ENCODE measurements at regions not wholly inside any gene's neighbourhood (a gene's known extent, or its start where the extent isn't known, plus 50 kb on each side); places are given as distances from the start of the nearest gene placed in this dataset.

GRCh38 chr7:18212308-18212707, 184.7 kb upstream of the PRPS1L1 start:
- no peak for DNase-seq
- 28 to 38% (median 29%) methylated on average over 3 of the region's 3 CpGs for WGBS, 3 donors
- Histone ChIP-seq H3K4me1 (ENCODE audit: insufficient read depth) (no peaks in the 10 kb centered on the region), H3K36me3 (no peaks in the 10 kb centered on the region), H3K9me3 (no peaks in the 10 kb centered on the region), H3K27me3 (no peaks in the 10 kb centered on the region), H3K27ac (no peak overlapping the region), H3K4me3 (no peak overlapping the region)
- no peak for TF ChIP-seq CTCF (IDR thresholded peaks at IDR 0.05)
- no peak for TF ChIP-seq EP300 (IDR thresholded peaks at IDR 0.05)
- no peak for TF ChIP-seq POLR2A (IDR thresholded peaks at IDR 0.05)
- intact Hi-C loops (cut with DNase I): no loop called here

GRCh38 chr7:18212758-18213157, 185.1 kb upstream of the PRPS1L1 start:
- TF ChIP-seq CTCF (IDR thresholded peaks at IDR 0.05): no peak
- TF ChIP-seq EP300 (IDR thresholded peaks at IDR 0.05): no peak
- no peak for TF ChIP-seq POLR2A (IDR thresholded peaks at IDR 0.05)
- Histone ChIP-seq H3K9me3 (no peaks in the 10 kb centered on the region), H3K4me1 (ENCODE audit: insufficient read depth) (no peaks in the 10 kb centered on the region), H3K27ac (no peak overlapping the region), H3K36me3 (no peaks in the 10 kb centered on the region), H3K27me3 (no peaks in the 10 kb centered on the region), H3K4me3 (no peak overlapping the region)
- 0 to 7% (median 6%) methylated on average over 1 of the region's 1 CpG for WGBS, 3 donors
- intact Hi-C loops (cut with DNase I): no loop called here
- DNase-seq: no peak

- Histone ChIP-seq H3K36me3 (no peaks in the 10 kb centered on the region), H3K4me1 (ENCODE audit: insufficient read depth) (no peaks in the 10 kb centered on the region), H3K27me3 (no peaks in the 10 kb centered on the region), H3K4me3 (no peak overlapping the region), H3K9me3 (no peaks in the 10 kb centered on the region), H3K27ac (no peak overlapping the region)
- WGBS, 3 donors: 83 to 88% (median 88%) methylated on average over 1 of the region's 1 CpG
- TF ChIP-seq EP300 (IDR thresholded peaks at IDR 0.05): no peak
- no peak for TF ChIP-seq POLR2A (IDR thresholded peaks at IDR 0.05)
- TF ChIP-seq CTCF (IDR thresholded peaks at IDR 0.05): no peak
- intact Hi-C loops (cut with DNase I): no loop called here
- DNase-seq: no peak
Observed at GRCh38 chr7:18213652-18214051, 186.0 kb upstream of the PRPS1L1 start.

GRCh38 chr7:18216270-18216669, 188.6 kb upstream of the PRPS1L1 start:
- no peaks in the 10 kb centered on the region for H3K4me1 ChIP-seq (ENCODE audit: insufficient read depth)
- no peak for TF ChIP-seq EP300 (IDR thresholded peaks at IDR 0.05)
- TF ChIP-seq CTCF (IDR thresholded peaks at IDR 0.05): no peak
- TF ChIP-seq POLR2A (IDR thresholded peaks at IDR 0.05): no peak
- 93 to 96% (median 94%) methylated on average over 2 of the region's 2 CpGs for WGBS, 3 donors

More at GRCh38 chr7:18216270-18216669, 188.6 kb upstream of the PRPS1L1 start:
- no peak overlapping the region for H3K27ac ChIP-seq
- intact Hi-C loops (cut with DNase I): no loop called here
- no peaks in the 10 kb centered on the region for H3K36me3 ChIP-seq
- H3K9me3 ChIP-seq: no peaks in the 10 kb centered on the region
- H3K27me3 ChIP-seq: no peaks in the 10 kb centered on the region
- H3K4me3 ChIP-seq: no peak overlapping the region
- DNase-seq: no peak
